Activated naive CD4-positive, alpha-beta T cell treated with anti-CD3 and anti-CD28 coated beads, Interleukin-2, amount 50 U/mL, for 24 hours (primary cell): ENCODE measurements at regions not wholly inside any gene's neighbourhood (a gene's known extent, or its start where the extent isn't known, plus 50 kb on each side); places are given as distances from the start of the nearest gene placed in this dataset.

Experiments used
- H3K27ac Mint-ChIP-seq: one replicate; pipeline ENCODE4 v1.8.0; 2021; ENCODE audit warnings: mild to moderate bottlenecking, mixed read lengths
- H3K27me3 Mint-ChIP-seq: one replicate; pipeline ENCODE4 v1.8.0; 2021; ENCODE audit warnings: mixed read lengths
- H3K36me3 Mint-ChIP-seq: one replicate; pipeline ENCODE4 v1.8.0; 2021; ENCODE audit warnings: mixed read lengths
- H3K4me1 Mint-ChIP-seq: one replicate; pipeline ENCODE4 v1.8.0; 2021; ENCODE audit warnings: mixed read lengths
- H3K4me3 Mint-ChIP-seq: one replicate; pipeline ENCODE4 v1.8.0; 2021; ENCODE audit warnings: mild to moderate bottlenecking, mixed read lengths
- H3K9me3 Mint-ChIP-seq: one replicate; pipeline ENCODE4 v1.8.0; 2021; ENCODE audit warnings: mixed read lengths

DNA sequence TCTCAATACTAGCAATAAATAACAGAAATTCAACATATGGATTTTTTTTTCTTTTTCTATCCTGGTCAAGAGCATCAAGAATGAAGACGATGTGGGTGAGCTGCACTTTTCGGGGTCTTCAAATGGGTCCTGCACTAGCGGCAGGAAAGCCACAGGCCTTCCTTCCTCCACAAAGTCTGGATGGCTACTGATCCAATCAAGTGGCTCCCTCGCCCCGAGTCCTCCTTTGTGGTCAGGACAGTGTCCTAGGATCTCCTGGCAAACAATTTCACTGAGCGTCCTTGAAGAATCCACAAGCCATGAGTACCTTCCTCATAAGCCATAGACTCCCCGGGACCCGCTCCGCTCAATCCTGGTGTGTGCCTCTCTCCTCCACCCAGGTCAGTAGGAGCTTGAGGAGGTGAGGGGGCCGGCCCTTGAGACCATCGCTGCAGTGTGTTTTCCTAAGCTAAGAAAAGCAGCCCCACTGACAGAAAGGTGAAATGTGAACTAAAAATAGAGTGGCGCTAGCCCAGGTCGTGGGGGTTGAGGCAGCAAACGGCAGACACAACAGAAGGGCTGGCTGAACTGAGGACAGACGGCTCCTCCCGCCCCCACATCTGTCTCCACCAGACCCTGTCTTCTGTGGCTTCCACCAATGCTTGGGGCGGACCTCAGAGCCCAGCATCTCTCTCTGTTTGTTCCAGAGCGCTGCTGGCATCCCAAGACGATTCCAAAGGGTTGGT, 202.3 kb downstream of the HERPUD2 start:
- no peaks in the 10 kb centered on the region for H3K4me1 Mint-ChIP-seq
- H3K4me3 Mint-ChIP-seq, result no peak overlapping the region
- H3K9me3 Mint-ChIP-seq, result no peaks in the 10 kb centered on the region
- H3K27me3 Mint-ChIP-seq, result no peaks in the 10 kb centered on the region
- no peaks in the 10 kb centered on the region for H3K36me3 Mint-ChIP-seq
- H3K27ac Mint-ChIP-seq, result no peak overlapping the region

GRCh38 chr7:35491233-35491632, 203.7 kb downstream of the HERPUD2 start:
- Mint-ChIP-seq H3K9me3 (no peaks in the 10 kb centered on the region), H3K4me1 (no peaks in the 10 kb centered on the region), H3K27ac (no peak overlapping the region), H3K4me3 (no peak overlapping the region), H3K27me3 (no peaks in the 10 kb centered on the region), H3K36me3 (no peaks in the 10 kb centered on the region)

GRCh38 chr7:35487841-35488240, 207.1 kb downstream of the HERPUD2 start:
- no peaks in the 10 kb centered on the region for H3K9me3 Mint-ChIP-seq
- H3K27ac Mint-ChIP-seq, result no peak overlapping the region
- no peak overlapping the region for H3K4me3 Mint-ChIP-seq
- H3K27me3 Mint-ChIP-seq, result peaks cover 2% of the 10 kb centered on the region
- H3K36me3 Mint-ChIP-seq, result no peaks in the 10 kb centered on the region
- no peaks in the 10 kb centered on the region for H3K4me1 Mint-ChIP-seq

DNA sequence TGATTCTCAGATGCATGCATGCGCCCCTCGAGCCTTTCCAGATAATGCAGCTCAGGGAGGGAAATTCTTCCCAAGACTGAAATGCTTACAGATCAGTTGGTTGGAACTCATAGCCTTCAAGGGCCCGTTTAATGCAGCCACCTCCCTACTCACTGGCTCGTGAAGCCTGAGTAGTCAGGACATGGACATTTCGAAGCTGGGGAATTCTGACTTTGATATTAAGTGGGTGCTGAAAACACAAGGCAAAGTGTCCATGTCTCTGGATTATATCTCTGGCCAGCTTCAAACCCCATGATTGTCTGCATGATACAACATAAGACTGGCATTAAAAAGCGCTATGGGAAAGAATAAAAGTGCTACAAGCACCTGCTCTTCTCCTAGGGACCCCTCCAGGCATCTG, 207.5 kb downstream of the HERPUD2 start:
- no peaks in the 10 kb centered on the region for H3K4me1 Mint-ChIP-seq

DNA sequence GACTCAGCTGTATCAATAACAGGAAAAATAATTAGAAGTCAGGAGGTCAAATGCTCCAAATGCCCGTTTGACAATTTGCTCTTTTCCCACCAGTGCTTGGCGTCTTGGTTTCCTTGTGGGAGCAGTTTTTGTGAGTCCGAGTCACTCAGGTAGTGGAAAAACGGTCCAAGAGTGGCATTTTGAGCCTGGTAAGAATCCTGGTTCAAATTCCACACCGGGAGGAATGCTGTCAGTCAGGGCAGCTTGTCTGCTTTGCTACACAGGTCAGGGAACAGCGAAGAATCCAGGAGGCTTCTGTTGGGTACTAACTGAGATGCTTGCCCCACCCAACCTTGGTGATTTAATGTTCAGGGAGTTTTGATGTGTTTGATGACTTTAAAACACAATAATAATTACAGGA, 209.5 kb downstream of the HERPUD2 start:
- no peaks in the 10 kb centered on the region for H3K4me1 Mint-ChIP-seq
- H3K36me3 Mint-ChIP-seq, result no peaks in the 10 kb centered on the region
- H3K9me3 Mint-ChIP-seq, result no peaks in the 10 kb centered on the region
- H3K27me3 Mint-ChIP-seq, result peaks cover 5% of the 10 kb centered on the region
- H3K27ac Mint-ChIP-seq, result no peak overlapping the region
- H3K4me3 Mint-ChIP-seq, result no peak overlapping the region

More for the DNA sequence above, 207.5 kb downstream of the HERPUD2 start:
- H3K4me3 Mint-ChIP-seq, result no peak overlapping the region
- no peak overlapping the region for H3K27ac Mint-ChIP-seq
- no peaks in the 10 kb centered on the region for H3K9me3 Mint-ChIP-seq
- no peaks in the 10 kb centered on the region for H3K36me3 Mint-ChIP-seq
- H3K27me3 Mint-ChIP-seq, result peaks cover 2% of the 10 kb centered on the region

DNA sequence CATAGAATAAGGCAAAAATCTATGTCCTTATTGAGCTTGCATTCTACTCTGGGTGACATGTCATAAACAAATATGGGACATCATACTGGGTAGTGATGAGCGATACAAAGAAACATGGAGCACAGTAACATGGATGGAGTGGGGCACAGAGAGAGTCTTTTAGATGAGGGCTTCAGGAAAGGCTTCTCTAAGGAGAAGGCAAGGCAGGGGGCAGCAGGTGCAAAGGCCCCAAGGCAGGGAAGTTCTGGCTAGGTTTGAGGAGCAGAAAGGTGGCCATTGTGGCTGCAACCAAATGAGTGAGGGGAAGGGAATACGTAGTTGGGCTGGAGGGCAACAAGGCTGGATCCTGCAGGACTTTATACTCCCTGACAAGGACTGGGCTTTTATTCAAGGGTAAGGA, 211.4 kb downstream of the HERPUD2 start:
- Mint-ChIP-seq H3K27ac (no peak overlapping the region), H3K36me3 (no peaks in the 10 kb centered on the region), H3K4me1 (no peaks in the 10 kb centered on the region), H3K9me3 (no peaks in the 10 kb centered on the region), H3K4me3 (no peak overlapping the region), H3K27me3 (peaks cover 8% of the 10 kb centered on the region)

GRCh38 chr7:35482231-35482630, 212.7 kb downstream of the HERPUD2 start:
- Mint-ChIP-seq H3K4me3 (no peak overlapping the region), H3K27ac (no peak overlapping the region), H3K4me1 (no peaks in the 10 kb centered on the region), H3K9me3 (no peaks in the 10 kb centered on the region), H3K36me3 (no peaks in the 10 kb centered on the region), H3K27me3 (peaks cover 8% of the 10 kb centered on the region)

DNA sequence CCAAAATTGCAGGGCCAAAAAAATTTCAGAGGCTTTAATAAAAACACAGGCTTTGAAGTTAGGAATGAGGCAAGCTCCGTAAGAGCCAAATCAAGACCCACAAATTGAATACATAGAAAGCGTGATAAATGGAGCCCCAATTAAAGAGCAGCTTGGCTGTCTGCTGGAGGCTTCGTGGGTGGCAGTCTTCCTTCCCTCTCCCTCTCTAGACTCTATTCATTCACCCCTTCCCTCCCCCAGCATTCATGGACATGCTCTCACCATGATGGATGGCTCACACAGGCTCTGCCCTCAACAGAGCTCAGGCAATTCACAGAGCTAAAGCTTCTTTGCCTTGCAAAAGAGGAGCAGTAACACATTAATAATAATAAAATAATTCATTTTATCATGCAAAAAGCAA, 214.1 kb downstream of the HERPUD2 start:
- peaks cover 8% of the 10 kb centered on the region for H3K27me3 Mint-ChIP-seq
- no peaks in the 10 kb centered on the region for H3K36me3 Mint-ChIP-seq
- no peaks in the 10 kb centered on the region for H3K4me1 Mint-ChIP-seq
- H3K27ac Mint-ChIP-seq, result no peak overlapping the region
- no peak overlapping the region for H3K4me3 Mint-ChIP-seq
- H3K9me3 Mint-ChIP-seq, result no peaks in the 10 kb centered on the region

DNA sequence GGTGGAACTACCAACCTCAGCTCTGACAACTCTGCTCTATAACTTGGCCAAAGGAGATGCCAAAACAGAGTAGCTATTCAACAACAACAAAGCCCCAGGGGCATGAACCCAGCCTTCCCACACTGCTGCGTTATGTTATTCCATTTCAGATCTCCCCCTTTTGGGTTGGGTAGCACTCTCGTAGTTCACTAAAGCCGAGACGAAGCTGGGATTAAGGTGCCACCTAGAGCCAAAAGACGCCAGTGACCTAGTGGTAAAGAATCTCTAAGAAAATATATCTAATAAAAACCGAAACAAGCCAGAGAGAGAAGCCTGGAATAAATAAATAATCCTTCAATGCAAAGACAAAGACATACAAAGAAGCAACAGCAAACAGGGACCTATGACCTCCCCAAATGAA, 217.3 kb downstream of the HERPUD2 start:
- Mint-ChIP-seq H3K27me3 (peaks cover 10% of the 10 kb centered on the region), H3K4me3 (no peak overlapping the region), H3K9me3 (no peaks in the 10 kb centered on the region), H3K27ac (no peak overlapping the region), H3K4me1 (no peaks in the 10 kb centered on the region), H3K36me3 (no peaks in the 10 kb centered on the region)

- no peaks in the 10 kb centered on the region for H3K9me3 Mint-ChIP-seq
- H3K4me3 Mint-ChIP-seq, result no peak overlapping the region
- H3K36me3 Mint-ChIP-seq, result no peaks in the 10 kb centered on the region
- H3K4me1 Mint-ChIP-seq, result no peaks in the 10 kb centered on the region
- H3K27ac Mint-ChIP-seq, result no peak overlapping the region
- H3K27me3 Mint-ChIP-seq, result peaks cover 7% of the 10 kb centered on the region
Observed at GRCh38 chr7:35474100-35474499, 220.2 kb upstream of the TBX20 start.

DNA sequence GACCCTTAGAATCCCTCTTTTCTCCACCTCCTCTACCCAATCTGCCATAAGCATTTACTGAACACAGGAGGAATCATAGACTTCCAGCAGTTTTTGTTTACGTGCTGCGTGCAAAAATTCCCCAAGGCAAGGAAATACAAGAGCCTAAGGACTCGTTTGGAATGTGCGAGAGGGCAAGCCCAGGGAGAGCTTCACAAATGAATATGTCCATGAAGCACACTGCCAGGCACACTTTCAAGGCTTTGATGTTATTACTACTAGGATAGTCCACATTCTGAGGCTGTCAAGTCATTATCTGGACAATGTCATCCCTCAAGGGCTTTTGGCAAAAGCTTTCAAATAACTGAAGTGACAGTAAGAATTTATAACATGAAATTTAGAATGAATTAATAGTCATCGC, 214.7 kb upstream of the TBX20 start:
- no peaks in the 10 kb centered on the region for H3K9me3 Mint-ChIP-seq
- H3K4me1 Mint-ChIP-seq, result no peaks in the 10 kb centered on the region
- no peak overlapping the region for H3K27ac Mint-ChIP-seq
- peaks cover 10% of the 10 kb centered on the region for H3K27me3 Mint-ChIP-seq
- no peaks in the 10 kb centered on the region for H3K36me3 Mint-ChIP-seq
- H3K4me3 Mint-ChIP-seq, result no peak overlapping the region

DNA sequence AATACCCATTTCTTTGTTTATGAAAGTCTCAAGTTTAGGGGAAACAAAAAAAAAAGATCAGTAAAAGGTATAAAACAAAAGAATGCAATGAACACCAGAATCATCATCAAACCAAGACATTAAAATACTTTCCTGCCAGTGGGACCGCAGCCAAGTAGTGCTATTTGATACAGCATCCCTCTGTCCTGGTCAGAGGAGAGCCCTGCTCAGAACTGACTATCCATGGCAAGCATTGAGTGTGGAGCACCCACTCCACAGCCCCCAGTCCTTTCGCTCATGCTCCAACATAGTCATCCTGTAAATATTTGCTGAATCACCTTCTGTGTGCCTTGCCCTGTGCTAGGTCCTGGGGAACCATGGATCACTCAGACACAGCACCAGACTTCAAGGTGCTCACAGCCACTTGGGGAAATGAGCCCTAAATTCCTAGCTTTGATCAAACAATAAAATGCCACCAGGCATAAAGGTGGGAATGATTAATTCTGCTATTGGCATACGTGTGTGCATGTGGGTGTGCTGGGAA, 213.6 kb upstream of the TBX20 start:
- no peaks in the 10 kb centered on the region for H3K4me1 Mint-ChIP-seq
- H3K9me3 Mint-ChIP-seq, result peaks cover 5% of the 10 kb centered on the region
- no peaks in the 10 kb centered on the region for H3K36me3 Mint-ChIP-seq
- H3K4me3 Mint-ChIP-seq, result no peak overlapping the region
- no peak overlapping the region for H3K27ac Mint-ChIP-seq
- H3K27me3 Mint-ChIP-seq, result peaks cover 13% of the 10 kb centered on the region

- H3K27me3 Mint-ChIP-seq, result peaks cover 13% of the 10 kb centered on the region
- no peaks in the 10 kb centered on the region for H3K36me3 Mint-ChIP-seq
- H3K4me3 Mint-ChIP-seq, result no peak overlapping the region
- no peaks in the 10 kb centered on the region for H3K4me1 Mint-ChIP-seq
- H3K9me3 Mint-ChIP-seq, result peaks cover 5% of the 10 kb centered on the region
- peak overlapping the region; percentile 56 for H3K27ac Mint-ChIP-seq
Observed at GRCh38 chr7:35465791-35466336, 212.0 kb upstream of the TBX20 start.

GRCh38 chr7:35463751-35464150, 209.9 kb upstream of the TBX20 start:
- Mint-ChIP-seq H3K27me3 (peaks cover 9% of the 10 kb centered on the region), H3K36me3 (no peaks in the 10 kb centered on the region)

DNA sequence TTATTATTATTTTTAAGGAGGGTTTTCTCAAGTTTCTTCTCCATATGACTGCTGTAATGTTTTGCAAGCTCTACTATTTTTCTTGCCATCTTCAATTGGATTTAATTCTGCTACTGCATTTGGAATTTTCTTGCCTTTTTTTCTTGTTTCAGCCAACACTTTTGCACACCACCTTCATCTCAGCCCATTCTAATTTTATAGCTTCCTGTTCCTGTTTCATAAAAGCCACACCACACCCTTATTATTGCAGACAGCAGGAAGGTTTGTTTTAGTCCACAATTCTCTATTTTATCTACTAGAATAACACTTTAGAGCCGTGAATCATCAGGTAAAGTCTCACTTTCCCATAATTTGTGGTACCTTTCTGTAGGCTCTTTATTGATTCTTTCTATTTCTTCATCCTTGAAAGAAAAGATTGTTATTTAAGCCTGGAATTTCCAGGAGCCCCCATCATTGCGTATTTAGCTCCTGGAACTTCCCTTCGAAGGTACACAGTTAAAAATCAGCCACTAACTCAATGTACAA, 209.3 kb upstream of the TBX20 start:
- H3K9me3 Mint-ChIP-seq, result peaks cover 9% of the 10 kb centered on the region
- H3K27ac Mint-ChIP-seq, result no peak overlapping the region
- no peaks in the 10 kb centered on the region for H3K4me1 Mint-ChIP-seq
- no peaks in the 10 kb centered on the region for H3K36me3 Mint-ChIP-seq
- peaks cover 8% of the 10 kb centered on the region for H3K27me3 Mint-ChIP-seq
- H3K4me3 Mint-ChIP-seq, result no peak overlapping the region

More at GRCh38 chr7:35463751-35464150, 209.9 kb upstream of the TBX20 start:
- no peak overlapping the region for H3K4me3 Mint-ChIP-seq
- H3K4me1 Mint-ChIP-seq, result no peaks in the 10 kb centered on the region
- no peak overlapping the region for H3K27ac Mint-ChIP-seq
- H3K9me3 Mint-ChIP-seq, result peaks cover 5% of the 10 kb centered on the region

DNA sequence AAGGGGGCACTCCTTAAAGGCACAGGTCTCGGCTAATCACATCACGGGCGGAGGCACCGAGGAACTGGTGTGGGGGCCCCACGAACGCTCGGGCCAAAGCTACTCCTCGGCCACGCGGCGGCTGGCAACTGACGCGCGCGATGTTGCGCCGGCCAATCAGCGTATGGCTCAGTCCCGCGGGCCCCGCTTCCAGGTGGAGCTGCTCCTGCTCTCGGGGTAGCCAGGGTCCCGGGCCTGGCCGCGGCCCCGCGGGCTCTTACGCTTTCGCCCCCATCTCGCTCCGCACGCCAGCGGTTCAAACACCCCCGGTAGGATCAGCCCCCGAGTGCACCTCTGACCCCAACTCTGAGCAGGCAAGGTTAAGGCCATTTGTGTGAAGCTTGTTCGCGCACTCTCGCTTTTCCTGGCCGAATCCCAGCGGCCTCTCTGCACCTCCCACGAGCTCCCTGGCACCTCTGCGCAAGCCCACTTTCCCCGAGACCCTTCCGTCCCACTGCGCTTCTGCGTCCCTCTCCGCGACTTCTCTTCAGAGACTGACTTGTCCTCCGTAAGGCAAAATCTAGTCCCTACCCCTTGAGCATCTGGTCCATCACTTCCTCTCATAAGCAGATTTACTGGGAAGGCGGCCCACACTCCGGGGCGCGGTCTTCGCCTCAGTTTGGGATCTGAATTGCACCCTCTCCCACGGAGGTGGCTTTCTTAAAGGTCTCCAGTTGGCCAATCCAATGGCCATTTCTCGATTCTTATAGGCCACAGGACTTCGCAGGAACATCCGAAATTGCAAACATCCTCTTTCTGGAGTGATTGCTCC, 200.9 kb upstream of the TBX20 start:
- no peak overlapping the region for H3K27ac Mint-ChIP-seq
- peaks cover 4% of the 10 kb centered on the region for H3K4me1 Mint-ChIP-seq
- peaks cover 29% of the 10 kb centered on the region for H3K27me3 Mint-ChIP-seq
- no peaks in the 10 kb centered on the region for H3K36me3 Mint-ChIP-seq
- no peak overlapping the region for H3K4me3 Mint-ChIP-seq
- peaks cover 14% of the 10 kb centered on the region for H3K9me3 Mint-ChIP-seq
